ENCODE measurements at regions not wholly inside any gene's neighbourhood (a gene's known extent, or its start where the extent isn't known, plus 50 kb on each side); places are given as distances from the start of the nearest gene placed in this dataset.

DNA sequence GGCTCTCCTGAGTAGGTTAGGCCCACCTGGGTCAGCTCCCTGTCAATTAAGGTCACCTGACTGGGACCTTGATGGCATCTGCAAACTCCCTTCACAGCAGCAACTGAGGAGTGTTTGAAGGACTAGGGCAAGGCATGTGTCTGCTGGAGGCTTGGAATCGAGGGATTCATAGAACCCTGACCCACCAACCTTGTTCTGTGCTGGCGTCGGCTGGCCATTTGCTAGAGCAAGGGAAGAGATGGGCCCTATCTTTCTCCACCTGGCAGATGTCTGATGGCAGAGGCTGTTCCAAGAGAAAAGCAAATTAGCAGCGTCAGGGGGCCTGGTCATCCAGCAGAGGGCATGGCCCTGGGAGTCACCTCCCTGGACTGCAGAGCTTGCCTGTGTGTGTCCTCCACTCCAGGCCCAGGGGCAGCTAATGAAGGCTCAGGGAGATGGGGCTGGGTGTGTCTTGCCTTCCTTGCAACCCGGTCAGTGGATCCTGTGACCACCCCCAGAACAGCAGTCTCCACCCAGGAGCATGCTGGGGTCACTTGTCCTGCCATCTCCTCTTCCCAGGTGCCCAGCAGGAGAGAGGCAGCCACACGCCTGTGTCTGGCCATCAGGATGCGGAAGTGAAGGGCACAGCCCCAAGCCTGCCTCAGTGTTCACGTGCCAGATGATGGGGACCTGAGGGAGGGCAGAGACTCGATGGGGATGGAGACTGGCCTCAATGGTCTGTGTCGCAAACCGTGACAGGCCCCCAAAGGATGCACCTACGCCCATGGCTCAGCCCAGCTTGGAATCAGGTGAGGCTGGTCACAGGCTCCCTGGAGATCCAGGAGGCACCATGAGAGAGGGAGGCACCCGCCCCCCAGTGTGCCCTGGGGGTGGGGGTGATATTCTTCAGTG, 53.9 kb downstream of the BARX1 start:
- POLR2A ChIA-PET = no interaction called here
- Histone ChIP-seq H3K4me3 (ENCODE audit: low read depth, low read length) (no peak overlapping the region), H3K36me3 (ENCODE audit: control insufficient read depth, insufficient read depth, low read length) (no peaks in the 10 kb centered on the region), H3K27me3 (ENCODE audit: control insufficient read depth, insufficient read depth, low read length) (no peaks in the 10 kb centered on the region)
- CTCF ChIA-PET = interaction anchor here (1.0 kb wide), 1 partner anchor 11 kb away, joined by 3 read pairs; no protein-coding TSS in a partner anchor
- TF ChIP-seq, protein P1, sequence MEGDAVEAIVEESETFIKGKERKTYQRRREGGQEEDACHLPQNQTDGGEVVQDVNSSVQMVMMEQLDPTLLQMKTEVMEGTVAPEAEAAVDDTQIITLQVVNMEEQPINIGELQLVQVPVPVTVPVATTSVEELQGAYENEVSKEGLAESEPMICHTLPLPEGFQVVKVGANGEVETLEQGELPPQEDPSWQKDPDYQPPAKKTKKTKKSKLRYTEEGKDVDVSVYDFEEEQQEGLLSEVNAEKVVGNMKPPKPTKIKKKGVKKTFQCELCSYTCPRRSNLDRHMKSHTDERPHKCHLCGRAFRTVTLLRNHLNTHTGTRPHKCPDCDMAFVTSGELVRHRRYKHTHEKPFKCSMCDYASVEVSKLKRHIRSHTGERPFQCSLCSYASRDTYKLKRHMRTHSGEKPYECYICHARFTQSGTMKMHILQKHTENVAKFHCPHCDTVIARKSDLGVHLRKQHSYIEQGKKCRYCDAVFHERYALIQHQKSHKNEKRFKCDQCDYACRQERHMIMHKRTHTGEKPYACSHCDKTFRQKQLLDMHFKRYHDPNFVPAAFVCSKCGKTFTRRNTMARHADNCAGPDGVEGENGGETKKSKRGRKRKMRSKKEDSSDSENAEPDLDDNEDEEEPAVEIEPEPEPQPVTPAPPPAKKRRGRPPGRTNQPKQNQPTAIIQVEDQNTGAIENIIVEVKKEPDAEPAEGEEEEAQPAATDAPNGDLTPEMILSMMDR (IDR thresholded peaks at IDR 0.05; ENCODE audit: insufficient read depth, low read depth, low read length) = no peak
- no peak for DNase-seq (ENCODE audit: low read depth)

DNA sequence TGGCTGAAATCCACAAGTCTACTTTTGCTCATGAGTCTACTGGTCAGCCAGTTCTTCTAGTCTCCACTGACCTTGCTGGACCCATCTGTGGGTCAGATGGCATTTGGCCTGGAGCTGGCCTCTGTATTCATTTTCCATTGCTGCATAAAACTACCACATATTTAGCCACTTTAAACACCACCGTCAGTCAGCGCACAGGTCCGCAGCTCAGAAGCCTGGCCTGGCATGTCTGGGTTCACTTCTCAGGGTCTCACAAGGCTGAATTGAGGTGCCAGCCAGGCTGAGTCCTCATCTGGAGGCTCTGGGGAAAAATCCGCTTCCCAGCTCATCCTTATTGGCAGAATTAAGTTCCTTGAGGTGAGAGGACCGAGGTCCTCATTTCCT, 54.7 kb downstream of the BARX1 start:
- no peaks in the 10 kb centered on the region for H3K27me3 ChIP-seq (ENCODE audit: control insufficient read depth, insufficient read depth, low read length)
- POLR2A ChIA-PET = no interaction called here
- TF ChIP-seq, protein P1 (IDR thresholded peaks at IDR 0.05; ENCODE audit: insufficient read depth, low read depth, low read length) = no peak
- DNase-seq (ENCODE audit: low read depth) = no peak
- no peaks in the 10 kb centered on the region for H3K36me3 ChIP-seq (ENCODE audit: control insufficient read depth, insufficient read depth, low read length)
- CTCF ChIA-PET = interaction anchor here (1.0 kb wide), 1 partner anchor 12 kb away, joined by 3 read pairs; no protein-coding TSS in a partner anchor
- no peak overlapping the region for H3K4me3 ChIP-seq (ENCODE audit: low read depth, low read length)

DNA sequence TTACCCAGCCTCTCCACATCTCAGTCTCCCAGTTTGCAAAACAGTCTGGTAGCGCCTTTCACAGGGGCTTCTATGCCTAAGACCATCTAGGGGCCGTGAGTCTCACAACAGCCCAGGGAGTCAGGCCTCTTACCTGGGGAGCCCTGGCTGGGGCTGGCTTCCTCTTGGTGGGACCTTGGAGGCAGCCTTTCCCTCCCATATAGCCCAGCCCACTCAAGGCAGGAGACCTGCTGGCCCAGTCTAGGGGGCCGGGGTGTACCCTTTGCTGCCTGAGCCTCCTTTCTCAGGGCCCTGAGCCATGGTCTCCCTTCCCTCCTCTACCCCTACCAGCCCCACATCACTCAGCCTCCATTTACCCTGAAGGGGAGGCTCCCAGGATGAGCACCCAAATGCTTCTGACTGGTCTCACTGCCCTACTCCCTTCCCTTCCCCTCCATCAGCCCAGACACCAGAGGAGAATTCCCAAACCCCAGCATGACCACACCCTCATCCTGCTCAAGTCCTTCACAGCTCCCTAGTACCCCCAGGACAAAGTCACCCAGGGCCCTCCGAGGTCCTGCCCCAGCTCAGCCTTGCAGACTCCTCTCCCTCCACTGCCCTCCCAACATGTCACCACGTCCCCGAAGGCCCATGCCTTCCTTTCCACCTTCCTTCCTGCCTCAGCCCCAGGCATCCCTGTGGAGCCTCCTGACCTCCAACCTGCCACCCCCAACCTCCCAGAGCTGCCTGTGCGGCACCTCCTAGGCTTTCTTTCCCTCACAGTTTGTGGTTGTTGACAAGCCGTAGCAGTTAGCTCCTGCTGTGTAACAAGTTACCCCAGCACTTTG, 55.3 kb downstream of the BARX1 start:
- no peaks in the 10 kb centered on the region for H3K27me3 ChIP-seq (ENCODE audit: control insufficient read depth, insufficient read depth, low read length)
- ChIA-PET CTCF (interaction anchor here (1.0 kb wide), 1 partner anchor 12 kb away, joined by 3 read pairs; no protein-coding TSS in a partner anchor), POLR2A (no interaction called here)
- no peaks in the 10 kb centered on the region for H3K36me3 ChIP-seq (ENCODE audit: control insufficient read depth, insufficient read depth, low read length)
- no peak overlapping the region for H3K4me3 ChIP-seq (ENCODE audit: low read depth, low read length)
- DNase-seq (ENCODE audit: low read depth) = no peak
- TF ChIP-seq, protein P1 (IDR thresholded peaks at IDR 0.05; ENCODE audit: insufficient read depth, low read depth, low read length) = no peak

DNA sequence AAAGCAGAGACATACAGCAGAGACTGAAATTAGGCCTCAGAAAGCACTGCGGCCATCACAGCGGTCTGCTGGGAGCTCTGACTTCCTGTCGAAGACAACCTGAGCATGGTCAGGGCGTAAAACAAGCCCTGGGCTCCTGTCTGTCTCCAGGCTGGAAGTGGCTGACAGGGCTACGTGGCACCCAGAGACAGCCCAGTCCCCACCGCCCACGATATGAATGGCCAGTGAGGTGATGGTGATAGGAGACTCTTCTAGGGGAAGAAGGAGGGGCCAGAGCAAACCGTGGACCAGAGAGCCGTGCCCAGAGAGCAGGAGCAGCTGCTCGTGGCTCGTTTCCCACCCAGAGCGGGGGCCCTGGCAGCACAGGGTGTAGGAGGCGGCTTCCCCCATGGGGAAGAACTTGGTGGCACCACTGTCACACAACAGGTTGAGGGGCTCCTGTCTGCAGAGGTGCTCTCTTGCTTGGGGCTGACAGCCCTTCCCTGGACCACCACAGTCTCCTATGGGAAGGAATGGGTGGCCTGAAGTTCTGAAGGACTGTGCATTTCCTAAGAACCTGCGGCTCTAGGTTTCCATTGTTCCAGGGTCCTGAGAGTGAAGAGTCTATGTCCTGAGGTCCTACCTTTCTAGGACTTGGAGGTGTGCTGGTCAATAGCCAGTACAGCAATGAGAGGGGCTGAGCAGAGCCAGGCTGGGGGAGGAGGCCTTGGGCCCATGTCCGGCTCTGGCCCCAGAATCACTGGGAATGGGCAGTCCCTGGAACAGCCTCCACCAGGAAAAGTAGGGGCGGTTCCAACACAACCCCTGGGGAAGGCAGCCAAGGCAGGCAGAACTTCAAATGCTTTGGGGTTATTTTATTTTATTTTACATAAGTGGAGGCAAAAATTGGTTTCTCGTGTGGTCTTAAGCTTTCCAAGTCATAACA, 56.4 kb downstream of the BARX1 start:
- H3K27me3 ChIP-seq (ENCODE audit: control insufficient read depth, insufficient read depth, low read length) = no peaks in the 10 kb centered on the region
- ChIA-PET POLR2A (no interaction called here), CTCF (no interaction called here)
- no peaks in the 10 kb centered on the region for H3K36me3 ChIP-seq (ENCODE audit: control insufficient read depth, insufficient read depth, low read length)
- no peak for DNase-seq (ENCODE audit: low read depth)
- H3K4me3 ChIP-seq (ENCODE audit: low read depth, low read length) = no peak overlapping the region
- TF ChIP-seq, protein P1 (IDR thresholded peaks at IDR 0.05; ENCODE audit: insufficient read depth, low read depth, low read length) = no peak

Data from BJ (cell line).